Nephron (organoid): ENCODE measurements at regions not wholly inside any gene's neighbourhood (a gene's known extent, or its start where the extent isn't known, plus 50 kb on each side); places are given as distances from the start of the nearest gene placed in this dataset.
"Not testable (repeated sequence)": the region's sequence is repeated elsewhere in the genome, so short reads cannot be mapped to it uniquely, and the experiment has no call there.

ENCODE experiments used
- H3K27ac Mint-ChIP-seq, 3 experiments: 2 replicates each; pipeline ENCODE4 v1.8.0; 2020; ENCODE audit warnings: mixed read lengths in 3 of 3, mild to moderate bottlenecking in 2 of 3, moderate library complexity in 1 of 3
- H3K27me3 Mint-ChIP-seq: 2 replicates; pipeline ENCODE4 v1.8.0; 2021; ENCODE audit warnings: low read depth, mild to moderate bottlenecking, moderate library complexity, mixed read lengths
- H3K36me3 Mint-ChIP-seq: 2 replicates; pipeline ENCODE4 v1.8.0; 2020; ENCODE audit warnings: low read depth, mixed read lengths
- H3K4me1 Mint-ChIP-seq: 2 replicates; pipeline ENCODE4 v1.8.0; 2020; ENCODE audit warnings: mixed read lengths
- H3K4me3 Mint-ChIP-seq, 3 experiments: 2 replicates each; pipeline ENCODE4 v1.8.0; 2020; ENCODE audit warnings: mild to moderate bottlenecking in 3 of 3, mixed read lengths in 3 of 3, moderate library complexity in 2 of 3
- H3K9me3 Mint-ChIP-seq: 2 replicates; pipeline ENCODE4 v1.8.0; 2020; ENCODE audit warnings: mixed read lengths
- CTCF ChIP-seq, 3 experiments: fragments of 200-600 bp; sonication (generic); IDR thresholded peaks; one replicate each; pipeline ENCODE4 v1.5.0; 2021; ENCODE audit warnings: antibody characterized with exemption in 3 of 3; ENCODE audit not compliant: unreplicated experiment in 3 of 3

- Mint-ChIP-seq H3K9me3 (no peaks in the 10 kb centered on the region), H3K4me3 (no peak overlapping the region), H3K36me3 (no peaks in the 10 kb centered on the region), H3K4me1 (no peaks in the 10 kb centered on the region), H3K27ac (no peak overlapping the region), H3K27me3 (no peaks in the 10 kb centered on the region)
- no peak for TF ChIP-seq CTCF (IDR thresholded peaks at IDR 0.05; ENCODE audit: unreplicated experiment in 3 of 3)
Observed at GRCh38 chr7:106582365-106582764, 78.6 kb downstream of the CCDC71L start.

- H3K4me3 Mint-ChIP-seq, H3K27ac Mint-ChIP-seq, H3K4me1 Mint-ChIP-seq, H3K36me3 Mint-ChIP-seq, H3K27me3 Mint-ChIP-seq, H3K9me3 Mint-ChIP-seq: not testable (repeated sequence)
Observed at GRCh38 chr7:106579086-106579485, 81.9 kb downstream of the CCDC71L start.

- Mint-ChIP-seq H3K27me3 (no peaks in the 10 kb centered on the region), H3K27ac (no peak overlapping the region), H3K4me1 (no peaks in the 10 kb centered on the region), H3K36me3 (no peaks in the 10 kb centered on the region), H3K9me3 (no peaks in the 10 kb centered on the region), H3K4me3 (no peak overlapping the region)
- TF ChIP-seq CTCF (IDR thresholded peaks at IDR 0.05; ENCODE audit: unreplicated experiment in 3 of 3), result no peak
Observed at GRCh38 chr7:106575138-106575823, 85.7 kb downstream of the CCDC71L start.

- Mint-ChIP-seq H3K4me1 (peaks cover under 1% of the 10 kb centered on the region), H3K27me3 (no peaks in the 10 kb centered on the region), H3K27ac (no peak overlapping the region), H3K4me3 (no peak overlapping the region), H3K36me3 (no peaks in the 10 kb centered on the region), H3K9me3 (no peaks in the 10 kb centered on the region)
- TF ChIP-seq CTCF (IDR thresholded peaks at IDR 0.05; ENCODE audit: unreplicated experiment in 3 of 3), result no peak
Observed at GRCh38 chr7:106573738-106574137, 87.2 kb downstream of the CCDC71L start.

- Mint-ChIP-seq H3K4me3 (no peak overlapping the region), H3K36me3 (no peaks in the 10 kb centered on the region), H3K27me3 (no peaks in the 10 kb centered on the region), H3K4me1 (peaks cover 5% of the 10 kb centered on the region), H3K9me3 (no peaks in the 10 kb centered on the region), H3K27ac (no peak overlapping the region)
- no peak for TF ChIP-seq CTCF (IDR thresholded peaks at IDR 0.05; ENCODE audit: unreplicated experiment in 3 of 3)
Observed at GRCh38 chr7:106573125-106573663, 87.8 kb downstream of the CCDC71L start.

GRCh38 chr7:106572394-106573124, 88.4 kb downstream of the CCDC71L start:
- no peaks in the 10 kb centered on the region for H3K27me3 Mint-ChIP-seq
- no peaks in the 10 kb centered on the region for H3K9me3 Mint-ChIP-seq
- H3K27ac Mint-ChIP-seq, result no peak overlapping the region
- H3K4me1 Mint-ChIP-seq, result peaks cover 5% of the 10 kb centered on the region
- no peak overlapping the region for H3K4me3 Mint-ChIP-seq
- TF ChIP-seq CTCF (IDR thresholded peaks at IDR 0.05; ENCODE audit: unreplicated experiment in 3 of 3), result no peak
- no peaks in the 10 kb centered on the region for H3K36me3 Mint-ChIP-seq
